AG09319 (cell line): ENCODE measurements at regions not wholly inside any gene's neighbourhood (a gene's known extent, or its start where the extent isn't known, plus 50 kb on each side); places are given as distances from the start of the nearest gene placed in this dataset.

Source experiments
- DNase-seq: peaks from one replicate; pipeline ENCODE4 v3.0.0-alpha.2; 2010; ENCODE audit warnings: low read depth; ENCODE audit errors: extremely low read depth
- TF ChIP-seq, protein P1 (sequence below): IDR thresholded peaks from 2 replicates; pipeline ENCODE4 v1.5.1; 2011; ENCODE audit warnings: low read depth, mild to moderate bottlenecking, inconsistent platforms, low read length, moderate library complexity

DNA sequence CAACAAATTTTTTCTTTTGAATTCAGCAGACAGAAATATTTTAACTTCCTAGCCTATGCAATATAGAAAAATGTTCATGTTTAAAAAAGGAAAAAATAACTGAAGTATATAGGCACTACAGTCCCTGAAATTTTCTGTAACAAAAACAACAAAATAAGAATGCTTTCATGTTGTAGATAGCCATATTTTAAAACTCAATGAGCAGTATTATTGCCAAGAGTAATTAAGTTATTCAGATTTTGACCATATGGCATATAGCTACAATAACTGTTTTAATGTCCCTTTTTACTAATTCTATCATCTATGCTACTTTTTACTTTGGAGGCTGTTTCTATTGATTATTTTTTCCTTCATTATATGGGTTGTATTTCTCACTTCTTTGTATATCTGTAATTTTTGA is 283.3 kb upstream of the RIMS1 start:
- no peak for DNase-seq
- TF ChIP-seq, protein P1, sequence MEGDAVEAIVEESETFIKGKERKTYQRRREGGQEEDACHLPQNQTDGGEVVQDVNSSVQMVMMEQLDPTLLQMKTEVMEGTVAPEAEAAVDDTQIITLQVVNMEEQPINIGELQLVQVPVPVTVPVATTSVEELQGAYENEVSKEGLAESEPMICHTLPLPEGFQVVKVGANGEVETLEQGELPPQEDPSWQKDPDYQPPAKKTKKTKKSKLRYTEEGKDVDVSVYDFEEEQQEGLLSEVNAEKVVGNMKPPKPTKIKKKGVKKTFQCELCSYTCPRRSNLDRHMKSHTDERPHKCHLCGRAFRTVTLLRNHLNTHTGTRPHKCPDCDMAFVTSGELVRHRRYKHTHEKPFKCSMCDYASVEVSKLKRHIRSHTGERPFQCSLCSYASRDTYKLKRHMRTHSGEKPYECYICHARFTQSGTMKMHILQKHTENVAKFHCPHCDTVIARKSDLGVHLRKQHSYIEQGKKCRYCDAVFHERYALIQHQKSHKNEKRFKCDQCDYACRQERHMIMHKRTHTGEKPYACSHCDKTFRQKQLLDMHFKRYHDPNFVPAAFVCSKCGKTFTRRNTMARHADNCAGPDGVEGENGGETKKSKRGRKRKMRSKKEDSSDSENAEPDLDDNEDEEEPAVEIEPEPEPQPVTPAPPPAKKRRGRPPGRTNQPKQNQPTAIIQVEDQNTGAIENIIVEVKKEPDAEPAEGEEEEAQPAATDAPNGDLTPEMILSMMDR = no peak

DNA sequence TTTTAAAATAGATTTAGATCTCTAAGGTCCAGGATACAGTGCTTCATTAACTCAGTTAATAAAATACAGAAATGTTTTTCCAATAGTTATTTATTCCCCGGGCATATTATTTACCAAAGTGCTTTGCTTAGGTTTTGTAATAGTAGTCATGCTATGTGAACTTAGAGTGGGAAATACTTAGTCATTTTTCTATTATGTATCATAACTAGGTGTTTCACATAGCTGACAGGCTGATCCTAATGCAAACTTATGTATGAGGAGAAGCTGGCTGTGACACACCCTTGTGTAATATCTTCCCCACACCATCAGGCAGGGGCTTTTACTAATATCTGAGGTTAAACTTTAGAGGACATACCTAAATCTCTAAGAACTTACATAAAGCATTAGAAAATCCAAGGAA is 277.7 kb upstream of the RIMS1 start:
- DNase-seq = no peak
- TF ChIP-seq, protein P1 = no peak

GRCh38 chr6:71619836-71620235 is 266.5 kb upstream of the RIMS1 start:
- TF ChIP-seq, protein P1 = no peak
- DNase-seq = peak; percentile 8

- no peak for DNase-seq
- TF ChIP-seq, protein P1 = peak; percentile 26
Observed at GRCh38 chr6:71621918-71622519, 264.3 kb upstream of the RIMS1 start.

DNA sequence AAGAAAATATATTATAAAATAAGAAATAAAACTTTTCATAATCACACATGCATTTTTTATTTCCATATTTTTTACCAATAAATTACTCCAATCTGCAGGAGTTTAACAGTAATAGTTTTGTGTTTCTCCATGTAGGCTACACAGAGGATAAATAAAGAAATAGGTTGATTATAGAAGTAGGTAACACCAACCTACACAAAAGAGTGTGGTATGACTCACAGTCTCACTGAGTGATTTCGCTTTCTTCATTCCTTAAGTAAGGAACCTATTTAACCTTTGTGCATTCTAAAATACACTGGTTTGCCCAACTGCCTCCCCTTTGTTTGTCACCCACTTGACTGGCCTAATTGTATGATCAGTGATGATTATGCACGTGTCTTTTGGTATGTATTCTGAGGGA is 244.2 kb upstream of the RIMS1 start:
- TF ChIP-seq, protein P1 = no peak
- DNase-seq = no peak

- no peak for DNase-seq
- TF ChIP-seq, protein P1 = no peak
Observed at GRCh38 chr6:71642793-71643192, 243.6 kb upstream of the RIMS1 start.

DNA sequence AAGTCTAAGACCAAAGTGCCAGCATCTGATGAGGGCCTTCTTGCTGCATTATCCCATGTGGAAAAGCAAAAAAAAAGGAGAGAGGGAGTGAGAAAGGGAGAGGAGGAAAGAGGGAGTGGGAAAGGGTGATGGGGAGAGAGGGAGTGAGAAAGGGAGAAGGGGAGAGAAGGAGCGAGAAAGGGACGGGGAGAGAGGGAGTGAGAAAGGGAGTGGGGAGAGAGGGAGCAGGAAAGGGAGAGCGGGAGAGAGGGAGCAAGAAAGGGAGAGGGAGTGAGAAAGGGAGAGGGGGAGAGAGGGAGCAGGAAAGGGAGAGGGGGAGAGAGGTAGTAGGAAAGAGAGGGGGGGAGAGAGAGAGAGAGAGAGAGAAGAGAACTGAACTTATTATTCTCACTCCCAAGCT is 241.1 kb upstream of the RIMS1 start:
- no peak for DNase-seq
- TF ChIP-seq, protein P1 = no peak
